GM18519 (cell line): ENCODE measurements at regions not wholly inside any gene's neighbourhood (a gene's known extent, or its start where the extent isn't known, plus 50 kb on each side); places are given as distances from the start of the nearest gene placed in this dataset.
"Not testable (repeated sequence)": the region's sequence is repeated elsewhere in the genome, so short reads cannot be mapped to it uniquely, and the experiment has no call there.

Source experiments
- ATAC-seq: cut with Tn5 transposase; IDR thresholded peaks from one replicate; pipeline ENCODE4 v1.9.1; 2021; ENCODE audit warnings: mild to moderate bottlenecking, moderate library complexity; ENCODE audit not compliant: unreplicated experiment, low FRiP score

DNA sequence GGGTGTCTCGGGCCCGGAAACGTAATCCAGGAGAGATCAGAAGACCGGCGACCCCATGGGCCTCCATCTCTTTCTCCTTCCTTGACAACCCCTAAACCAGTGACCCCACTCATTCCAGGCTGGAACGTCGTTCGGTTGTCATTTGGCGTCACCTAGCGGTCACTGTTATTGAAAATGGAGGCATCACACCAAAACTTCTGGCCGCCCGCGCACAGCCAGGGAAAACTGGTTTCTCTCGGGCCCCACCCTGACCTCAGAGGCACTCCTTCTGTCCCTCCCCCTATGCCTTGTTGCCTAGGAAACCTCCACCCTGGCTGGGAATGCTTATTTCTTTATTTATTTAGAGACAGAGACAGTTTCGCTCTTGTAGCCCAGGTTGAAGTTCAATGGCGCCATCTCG is 2327.3 kb upstream of the TPTE start:
- not testable (repeated sequence) for ATAC-seq

DNA sequence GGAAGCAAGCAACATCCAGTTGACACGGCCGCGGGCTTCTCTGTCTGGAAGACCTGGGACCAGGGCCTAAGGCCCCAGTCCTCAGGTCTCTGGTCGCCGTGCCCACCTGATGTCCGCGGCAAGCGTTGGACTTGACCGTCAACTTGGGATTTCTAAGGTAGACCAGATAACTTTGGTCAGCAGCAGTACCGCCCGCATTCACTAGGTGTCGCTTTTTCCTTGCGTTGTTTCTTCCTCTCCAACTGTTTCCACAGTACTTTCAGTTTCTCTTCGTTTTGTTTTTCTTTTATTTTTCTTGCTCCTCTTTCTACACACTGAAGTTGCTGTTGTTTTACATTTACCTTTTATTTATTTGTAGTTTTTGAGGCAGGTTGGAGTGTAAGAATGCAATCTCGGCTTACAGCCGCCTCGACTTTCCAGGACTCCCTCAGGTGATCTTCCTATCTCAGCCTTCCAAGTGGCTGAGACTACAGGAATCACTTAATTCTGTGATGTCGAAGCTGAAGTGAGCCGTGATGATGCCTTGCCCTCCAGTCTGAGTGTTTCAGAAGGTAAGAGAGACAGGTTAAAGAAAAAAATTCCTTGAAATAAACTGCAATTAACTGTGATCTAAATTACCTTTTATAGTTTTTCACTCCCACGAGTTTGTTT is 2323.9 kb upstream of the TPTE start:
- ATAC-seq = peak; percentile 44

DNA sequence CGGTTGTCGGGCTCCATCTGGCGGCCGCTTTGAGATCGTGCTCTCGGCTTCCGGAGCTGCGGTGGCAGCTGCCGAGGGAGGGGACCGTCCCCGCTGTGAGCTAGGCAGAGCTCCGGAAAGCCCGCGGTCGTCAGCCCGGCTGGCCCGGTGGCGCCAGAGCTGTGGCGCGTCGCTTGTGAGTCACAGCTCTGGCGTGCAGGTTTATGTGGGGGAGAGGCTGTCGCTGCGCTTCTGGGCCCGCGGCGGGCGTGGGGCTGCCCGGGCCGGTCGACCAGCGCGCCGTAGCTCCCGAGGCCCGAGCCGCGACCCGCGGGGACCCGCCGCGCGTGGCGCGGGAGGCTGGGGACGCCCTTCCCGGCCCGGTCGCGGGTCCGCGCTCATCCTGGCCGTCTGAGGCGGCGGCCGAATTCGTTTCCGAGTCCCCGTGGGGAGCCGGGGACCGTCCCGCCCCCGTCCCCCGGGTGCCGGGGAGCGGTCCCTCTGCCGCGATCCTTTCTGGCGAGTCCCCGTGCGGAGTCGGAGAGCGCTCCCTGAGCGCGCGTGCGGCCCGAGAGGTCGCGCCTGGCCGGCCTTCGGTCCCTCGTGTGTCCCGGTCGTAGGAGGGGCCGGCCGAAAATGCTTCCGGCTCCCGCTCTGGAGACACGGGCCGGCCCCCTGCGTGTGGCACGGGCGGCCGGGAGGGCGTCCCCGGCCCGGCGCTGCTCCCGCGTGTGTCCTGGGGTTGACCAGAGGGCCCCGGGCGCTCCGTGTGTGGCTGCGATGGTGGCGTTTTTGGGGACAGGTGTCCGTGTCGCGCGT is 2316.1 kb upstream of the TPTE start:
- ATAC-seq = not testable (repeated sequence)

DNA sequence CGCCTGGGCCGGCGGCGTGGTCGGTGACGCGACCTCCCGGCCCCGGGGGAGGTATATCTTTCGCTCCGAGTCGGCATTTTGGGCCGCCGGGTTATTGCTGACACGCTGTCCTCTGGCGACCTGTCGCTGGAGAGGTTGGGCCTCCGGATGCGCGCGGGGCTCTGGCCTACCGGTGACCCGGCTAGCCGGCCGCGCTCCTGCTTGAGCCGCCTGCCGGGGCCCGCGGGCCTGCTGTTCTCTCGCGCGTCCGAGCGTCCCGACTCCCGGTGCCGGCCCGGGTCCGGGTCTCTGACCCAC is 2315.5 kb upstream of the TPTE start:
- not testable (repeated sequence) for ATAC-seq

DNA sequence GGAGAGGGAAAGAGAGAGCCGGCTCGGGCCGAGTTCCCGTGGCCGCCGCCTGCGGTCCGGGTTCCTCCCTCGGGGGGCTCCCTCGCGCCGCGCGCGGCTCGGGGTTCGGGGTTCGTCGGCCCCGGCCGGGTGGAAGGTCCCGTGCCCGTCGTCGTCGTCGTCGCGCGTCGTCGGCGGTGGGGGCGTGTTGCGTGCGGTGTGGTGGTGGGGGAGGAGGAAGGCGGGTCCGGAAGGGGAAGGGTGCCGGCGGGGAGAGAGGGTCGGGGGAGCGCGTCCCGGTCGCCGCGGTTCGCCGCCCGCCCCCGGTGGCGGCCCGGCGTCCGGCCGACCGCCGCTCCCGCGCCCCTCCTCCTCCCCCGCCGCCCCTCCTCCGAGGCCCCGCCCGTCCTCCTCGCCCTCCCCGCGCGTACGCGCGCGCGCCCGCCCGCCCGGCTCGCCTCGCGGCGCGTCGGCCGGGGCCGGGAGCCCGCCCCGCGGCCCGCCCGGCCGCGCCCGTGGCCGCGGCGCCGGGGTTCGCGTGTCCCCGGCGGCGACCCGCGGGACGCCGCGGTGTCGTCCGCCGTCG is 2308.3 kb upstream of the TPTE start:
- not testable (repeated sequence) for ATAC-seq

DNA sequence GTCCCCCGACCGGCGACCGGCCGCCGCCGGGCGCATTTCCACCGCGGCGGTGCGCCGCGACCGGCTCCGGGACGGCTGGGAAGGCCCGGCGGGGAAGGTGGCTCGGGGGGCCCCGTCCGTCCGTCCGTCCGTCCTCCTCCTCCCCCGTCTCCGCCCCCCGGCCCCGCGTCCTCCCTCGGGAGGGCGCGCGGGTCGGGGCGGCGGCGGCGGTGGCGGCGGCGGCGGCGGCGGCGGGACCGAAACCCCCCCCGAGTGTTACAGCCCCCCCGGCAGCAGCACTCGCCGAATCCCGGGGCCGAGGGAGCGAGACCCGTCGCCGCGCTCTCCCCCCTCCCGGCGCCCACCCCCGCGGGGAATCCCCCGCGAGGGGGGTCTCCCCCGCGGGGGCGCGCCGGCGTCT is 2306.8 kb upstream of the TPTE start:
- not testable (repeated sequence) for ATAC-seq

DNA sequence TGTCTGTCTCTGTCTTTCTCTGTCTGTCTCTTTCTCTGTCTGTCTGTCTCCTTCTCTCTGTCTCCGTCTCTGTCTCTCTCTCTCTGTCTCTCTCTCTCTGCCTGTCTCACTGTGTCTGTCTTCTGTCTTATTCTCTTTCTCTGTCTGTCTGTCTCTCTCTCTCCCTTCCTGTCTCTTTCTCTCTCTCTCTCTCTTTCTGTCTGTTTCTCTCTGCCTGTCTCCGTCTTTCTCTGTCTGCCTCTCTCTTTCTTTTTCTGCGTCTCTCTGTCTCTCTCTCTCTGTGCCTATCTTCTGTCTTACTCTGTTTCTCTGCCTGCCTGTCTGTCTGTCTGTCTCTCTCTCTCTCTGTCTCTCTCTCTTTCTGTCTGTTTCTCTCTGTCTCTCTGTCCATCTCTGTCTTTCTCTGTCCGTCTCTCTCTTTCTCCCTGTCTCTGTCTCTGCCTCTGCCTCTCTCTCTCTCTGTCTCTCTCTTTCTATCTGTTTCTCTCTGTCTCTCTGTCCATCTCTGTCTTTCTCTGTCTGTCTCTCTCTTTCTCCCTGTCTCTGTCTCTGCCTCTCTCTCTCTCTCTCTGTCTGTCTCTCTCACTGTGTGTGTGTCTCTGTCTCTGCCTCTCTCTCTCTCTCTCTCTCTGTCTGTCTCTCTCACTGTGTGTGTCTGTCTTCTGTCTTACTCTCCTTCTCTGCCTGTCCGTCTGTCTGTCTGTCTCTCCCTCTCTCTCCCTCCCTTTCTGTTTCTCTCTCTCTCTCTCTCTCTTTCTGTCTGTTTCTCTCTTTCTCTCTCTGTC is 2291.8 kb upstream of the TPTE start:
- not testable (repeated sequence) for ATAC-seq

DNA sequence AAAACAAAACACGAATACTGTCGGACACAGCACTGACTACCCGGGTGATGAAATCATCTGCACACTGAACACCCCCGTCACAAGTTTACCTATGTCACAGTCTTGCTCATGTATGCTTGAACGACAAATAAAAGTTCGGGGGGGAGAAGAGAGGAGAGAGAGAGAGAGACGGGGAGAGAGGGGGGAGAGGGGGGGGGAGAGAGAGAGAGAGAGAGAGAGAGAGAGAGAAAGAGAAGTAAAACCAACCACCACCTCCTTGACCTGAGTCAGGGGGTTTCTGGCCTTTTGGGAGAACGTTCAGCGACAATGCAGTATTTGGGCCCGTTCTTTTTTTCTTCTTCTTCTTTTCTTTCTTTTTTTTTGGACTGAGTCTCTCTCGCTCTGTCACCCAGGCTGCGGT is 2290.1 kb upstream of the TPTE start:
- ATAC-seq = not testable (repeated sequence)

DNA sequence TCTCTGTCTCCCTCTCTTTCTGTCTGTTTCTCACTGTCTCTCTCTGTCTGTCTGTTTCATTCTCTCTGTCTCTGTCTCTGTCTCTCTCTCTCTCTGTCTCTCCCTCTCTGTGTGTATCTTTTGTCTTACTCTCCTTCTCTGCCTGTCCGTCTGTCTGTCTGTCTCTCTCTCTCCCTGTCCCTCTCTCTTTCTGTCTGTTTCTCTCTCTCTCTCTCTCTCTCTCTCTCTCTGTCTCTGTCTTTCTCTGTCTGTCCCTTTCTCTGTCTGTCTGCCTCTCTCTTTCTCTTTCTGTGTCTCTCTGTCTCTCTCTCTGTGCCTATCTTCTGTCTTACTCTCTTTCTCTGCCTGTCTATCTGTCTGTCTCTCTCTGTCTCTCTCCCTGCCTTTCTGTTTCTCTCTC is 2288.4 kb upstream of the TPTE start:
- ATAC-seq = not testable (repeated sequence)

DNA sequence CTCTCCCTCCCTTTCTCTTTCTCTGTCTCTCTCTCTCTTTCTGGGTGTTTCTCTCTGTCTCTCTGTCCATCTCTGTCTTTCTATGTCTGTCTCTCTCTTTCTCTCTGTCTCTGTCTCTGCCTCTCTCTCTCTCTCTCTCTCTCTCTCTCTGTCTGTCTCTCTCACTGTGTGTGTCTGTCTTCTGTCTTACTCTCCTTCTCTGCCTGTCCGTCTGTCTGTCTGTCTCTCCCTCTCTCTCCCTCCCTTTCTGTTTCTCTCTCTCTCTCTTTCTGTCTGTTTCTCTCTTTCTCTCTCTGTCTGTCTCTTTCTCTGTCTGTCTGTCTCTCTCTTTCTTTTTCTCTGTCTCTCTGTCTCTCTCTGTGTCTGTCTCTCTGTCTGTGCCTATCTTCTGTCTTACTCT is 2287.3 kb upstream of the TPTE start:
- not testable (repeated sequence) for ATAC-seq

DNA sequence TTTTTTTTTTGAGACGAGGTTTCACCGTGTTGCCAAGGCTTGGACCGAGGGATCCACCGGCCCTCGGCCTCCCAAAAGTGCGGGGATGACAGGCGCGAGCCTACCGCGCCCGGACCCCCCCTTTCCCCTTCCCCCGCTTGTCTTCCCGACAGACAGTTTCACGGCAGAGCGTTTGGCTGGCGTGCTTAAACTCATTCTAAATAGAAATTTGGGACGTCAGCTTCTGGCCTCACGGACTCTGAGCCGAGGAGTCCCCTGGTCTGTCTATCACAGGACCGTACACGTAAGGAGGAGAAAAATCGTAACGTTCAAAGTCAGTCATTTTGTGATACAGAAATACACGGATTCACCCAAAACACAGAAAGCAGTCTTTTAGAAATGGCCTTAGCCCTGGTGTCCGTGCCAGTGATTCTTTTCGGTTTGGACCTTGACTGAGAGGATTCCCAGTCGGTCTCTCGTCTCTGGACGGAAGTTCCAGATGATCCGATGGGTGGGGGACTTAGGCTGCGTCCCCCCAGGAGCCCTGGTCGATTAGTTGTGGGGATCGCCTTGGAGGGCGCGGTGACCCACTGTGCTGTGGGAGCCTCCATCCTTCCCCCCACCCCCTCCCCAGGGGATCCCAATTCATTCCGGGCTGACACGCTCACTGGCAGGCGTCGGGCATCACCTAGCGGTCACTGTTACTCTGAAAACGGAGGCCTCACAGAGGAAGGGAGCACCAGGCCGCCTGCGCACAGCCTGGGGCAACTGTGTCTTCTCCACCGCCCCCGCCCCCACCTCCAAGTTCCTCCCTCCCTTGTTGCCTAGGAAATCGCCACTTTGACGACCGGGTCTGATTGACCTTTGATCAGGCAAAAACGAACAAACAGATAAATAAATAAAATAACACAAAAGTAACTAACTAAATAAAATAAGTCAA is 2276.4 kb upstream of the TPTE start:
- ATAC-seq = peak; percentile 40

DNA sequence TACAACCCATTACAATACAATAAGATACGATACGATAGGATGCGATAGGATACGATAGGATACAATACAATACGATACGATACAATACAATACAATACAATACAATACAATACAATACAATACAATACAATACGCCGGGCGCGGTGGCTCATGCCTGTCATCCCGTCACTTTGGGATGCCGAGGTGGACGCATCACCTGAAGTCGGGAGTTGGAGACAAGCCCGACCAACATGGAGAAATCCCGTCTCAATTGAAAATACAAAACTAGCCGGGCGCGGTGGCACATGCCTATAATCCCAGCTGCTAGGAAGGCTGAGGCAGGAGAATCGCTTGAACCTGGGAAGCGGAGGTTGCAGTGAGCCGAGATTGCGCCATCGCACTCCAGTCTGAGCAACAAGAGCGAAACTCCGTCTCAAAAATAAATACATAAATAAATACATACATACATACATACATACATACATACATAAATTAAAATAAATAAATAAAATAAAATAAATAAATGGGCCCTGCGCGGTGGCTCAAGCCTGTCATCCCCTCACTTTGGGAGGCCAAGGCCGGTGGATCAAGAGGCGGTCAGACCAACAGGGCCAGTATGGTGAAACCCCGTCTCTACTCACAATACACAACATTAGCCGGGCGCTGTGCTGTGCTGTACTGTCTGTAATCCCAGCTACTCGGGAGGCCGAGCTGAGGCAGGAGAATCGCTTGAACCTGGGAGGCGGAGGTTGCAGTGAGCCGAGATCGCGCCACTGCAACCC is 2275.6 kb upstream of the TPTE start:
- ATAC-seq = peak; percentile 69

DNA sequence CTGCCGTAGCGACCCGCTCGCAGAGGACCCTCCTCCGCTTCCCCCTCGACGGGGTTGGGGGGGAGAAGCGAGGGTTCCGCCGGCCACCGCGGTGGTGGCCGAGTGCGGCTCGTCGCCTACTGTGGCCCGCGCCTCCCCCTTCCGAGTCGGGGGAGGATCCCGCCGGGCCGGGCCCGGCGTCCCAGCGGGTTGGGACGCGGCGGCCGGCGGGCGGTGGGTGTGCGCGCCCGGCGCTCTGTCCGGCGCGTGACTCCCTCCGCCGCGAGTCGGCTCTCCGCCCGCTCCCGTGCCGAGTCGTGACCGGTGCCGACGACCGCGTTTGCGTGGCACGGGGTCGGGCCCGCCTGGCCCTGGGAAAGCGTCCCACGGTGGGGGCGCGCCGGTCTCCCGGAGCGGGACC is 2269.7 kb upstream of the TPTE start:
- ATAC-seq = not testable (repeated sequence)

DNA sequence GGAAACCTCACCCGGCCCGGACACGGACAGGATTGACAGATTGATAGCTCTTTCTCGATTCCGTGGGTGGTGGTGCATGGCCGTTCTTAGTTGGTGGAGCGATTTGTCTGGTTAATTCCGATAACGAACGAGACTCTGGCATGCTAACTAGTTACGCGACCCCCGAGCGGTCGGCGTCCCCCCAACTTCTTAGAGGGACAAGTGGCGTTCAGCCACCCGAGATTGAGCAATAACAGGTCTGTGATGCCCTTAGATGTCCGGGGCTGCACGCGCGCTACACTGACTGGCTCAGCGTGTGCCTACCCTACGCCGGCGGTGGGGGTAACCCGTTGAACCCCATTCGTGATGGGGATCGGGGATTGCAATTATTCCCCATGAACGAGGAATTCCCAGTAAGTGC is 2266.3 kb upstream of the TPTE start:
- not testable (repeated sequence) for ATAC-seq

DNA sequence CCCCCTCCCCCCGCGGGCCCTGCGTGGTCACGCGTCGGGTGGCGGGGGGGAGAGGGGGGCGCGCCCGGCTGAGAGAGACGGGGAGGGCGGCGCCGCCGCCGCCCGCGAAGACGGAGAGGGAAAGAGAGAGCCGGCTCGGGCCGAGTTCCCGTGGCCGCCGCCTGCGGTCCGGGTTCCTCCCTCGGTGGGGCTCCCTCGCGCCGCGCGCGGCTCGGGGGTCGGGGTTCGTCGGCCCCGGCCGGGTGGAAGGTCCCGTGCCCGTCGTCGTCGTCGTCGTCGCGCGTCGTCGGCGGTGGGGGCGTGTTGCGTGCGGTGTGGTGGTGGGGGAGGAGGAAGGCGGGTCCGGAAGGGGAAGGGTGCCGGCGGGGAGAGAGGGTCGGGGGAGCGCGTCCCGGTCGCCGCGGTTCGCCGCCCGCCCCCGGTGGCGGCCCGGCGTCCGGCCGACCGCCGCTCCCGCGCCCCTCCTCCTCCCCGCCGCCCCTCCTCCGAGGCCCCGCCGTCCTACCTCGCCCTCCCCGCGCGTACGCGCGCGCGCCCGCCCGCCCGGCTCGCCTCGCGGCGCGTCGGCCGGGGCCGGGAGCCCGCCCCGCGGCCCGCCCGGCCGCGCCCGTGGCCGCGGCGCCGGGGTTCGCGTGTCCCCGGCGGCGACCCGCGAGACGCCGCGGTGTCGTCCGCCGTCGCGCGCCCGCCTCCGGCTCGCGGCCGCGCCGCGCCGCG is 2264.1 kb upstream of the TPTE start:
- ATAC-seq = not testable (repeated sequence)

DNA sequence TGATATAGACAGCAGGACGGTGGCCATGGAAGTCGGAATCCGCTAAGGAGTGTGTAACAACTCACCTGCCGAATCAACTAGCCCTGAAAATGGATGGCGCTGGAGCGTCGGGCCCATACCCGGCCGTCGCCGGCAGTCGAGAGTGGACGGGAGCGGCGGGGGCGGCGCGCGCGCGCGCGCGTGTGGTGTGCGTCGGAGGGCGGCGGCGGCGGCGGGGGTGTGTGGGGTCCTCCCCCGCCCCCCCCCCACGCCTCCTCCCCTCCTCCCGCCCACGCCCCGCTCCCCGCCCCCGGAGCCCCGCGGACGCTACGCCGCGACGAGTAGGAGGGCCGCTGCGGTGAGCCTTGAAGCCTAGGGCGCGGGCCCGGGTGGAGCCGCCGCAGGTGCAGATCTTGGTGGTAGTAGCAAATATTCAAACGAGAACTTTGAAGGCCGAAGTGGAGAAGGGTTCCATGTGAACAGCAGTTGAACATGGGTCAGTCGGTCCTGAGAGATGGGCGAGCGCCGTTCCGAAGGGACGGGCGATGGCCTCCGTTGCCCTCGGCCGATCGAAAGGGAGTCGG is 2261.2 kb upstream of the TPTE start:
- not testable (repeated sequence) for ATAC-seq
